Transverse colon (tissue), 4 donors: ENCODE measurements at regions not wholly inside any gene's neighbourhood (a gene's known extent, or its start where the extent isn't known, plus 50 kb on each side); places are given as distances from the start of the nearest gene placed in this dataset.
"Not testable (repeated sequence)": the region's sequence is repeated elsewhere in the genome, so short reads cannot be mapped to it uniquely, and the experiment has no call there.

Experiments used
- DNase-seq: peaks from one replicate; pipeline ENCODE4 v3.0.0-alpha.2; 2019
- H3K27ac ChIP-seq, 4 donors: fragments of 200-600 bp; sonication (generic); 2 replicates each; pipeline ENCODE4 v1.5.1; 2016 to 2018; ENCODE audit warnings: inconsistent platforms in 4 of 4
- H3K27me3 ChIP-seq: fragments of 200-600 bp; sonication (generic); 2 replicates; pipeline ENCODE4 v1.5.1; 2017; ENCODE audit warnings: inconsistent platforms
- H3K36me3 ChIP-seq, 4 donors: fragments of 200-600 bp; sonication (generic); 2 replicates each; pipeline ENCODE4 v1.5.1; 2017 to 2019; ENCODE audit warnings: inconsistent platforms in 4 of 4
- H3K4me1 ChIP-seq, 4 donors: fragments of 200-600 bp; sonication (generic); 2 replicates each; pipeline ENCODE4 v1.5.1; 2017 to 2020; ENCODE audit warnings: inconsistent platforms in 4 of 4
- H3K4me3 ChIP-seq, 4 donors: fragments of 200-600 bp; sonication (generic); 1 replicate in 1 of 4; 2 replicates in 3 of 4; pipeline versions ENCODE4 v1.5.1 to v1.6.1; 2017 to 2019; ENCODE audit warnings: inconsistent platforms in 4 of 4
- H3K9me3 ChIP-seq, 2 donors: fragments of 200-600 bp; sonication (generic); 2 replicates each; pipeline ENCODE4 v1.5.1; 2017 to 2019; ENCODE audit warnings: inconsistent platforms in 2 of 2
- CTCF ChIP-seq, 5 experiments: fragments of 200-600 bp in 3 of 5; fragments of 450-650 bp in 2 of 5; sonication (generic) in 3 of 5; IDR thresholded peaks; 1 replicate in 2 of 5; 2 replicates in 3 of 5; pipeline ENCODE4 v1.5.1; 2016 to 2017; ENCODE audit warnings: antibody characterized with exemption in 5 of 5, inconsistent platforms in 3 of 5, mild to moderate bottlenecking in 2 of 5, moderate library complexity in 1 of 5
- EP300 ChIP-seq: sonication (generic); formaldehyde crosslinking; IDR thresholded peaks from one replicate; pipeline ENCODE4 v1.6.1; 2017; ENCODE audit warnings: antibody characterized with exemption, low read depth
- POLR2A ChIP-seq: fragments of 450-650 bp; IDR thresholded peaks from one replicate; pipeline ENCODE4 v1.6.1; 2016; ENCODE audit warnings: antibody characterized with exemption, mild to moderate bottlenecking, moderate library complexity
- POLR2AphosphoS5 ChIP-seq, 3 donors: sonication (generic); formaldehyde crosslinking; IDR thresholded peaks; one replicate each; pipeline ENCODE4 v1.6.1; 2016; ENCODE audit warnings: antibody characterized with exemption in 3 of 3
- WGBS, 2 donors: methylation state at CpG; one replicate each; pipeline ENCODE4 v1.1.5; 2018; ENCODE audit warnings: low coverage in 1 of 2; 5-methylcytosine and 5-hydroxymethylcytosine counted together
- in situ Hi-C, 4 donors: fragments of 200-750 bp; cut with MboI; loops; one replicate each; pipeline versions ENCODE4 v1.15.0 to v1.15.1; 2017; ENCODE audit warnings: low sequenced_read_pairs in 3 of 4, low pct_ligation_motif_present in 1 of 4, low pct_unique_long_range_greater_than_20kb in 1 of 4
- intact Hi-C: fragments of 100-400 bp; cut with DNase I; formaldehyde crosslinking; loops from one replicate; pipeline ENCODE4 v1.15.1; 2023; ENCODE audit warnings: low total_unique reads

- H3K27ac ChIP-seq: no peak overlapping the region
- in situ Hi-C loops (no loop called here), intact Hi-C loops (no loop called here)
- no peak for TF ChIP-seq CTCF (IDR thresholded peaks at IDR 0.05)
- TF ChIP-seq POLR2AphosphoS5 (IDR thresholded peaks at IDR 0.05): no peak
- no peak for TF ChIP-seq EP300
- TF ChIP-seq POLR2A: no peak
- H3K4me1 ChIP-seq: no peaks in the 10 kb centered on the region
- no peak for DNase-seq
- no peaks in the 10 kb centered on the region for H3K9me3 ChIP-seq
- no peak overlapping the region for H3K4me3 ChIP-seq
- no peaks in the 10 kb centered on the region for H3K36me3 ChIP-seq
- 76 to 87% methylated on average over 3 of the region's 3 CpGs for WGBS, 2 donors
- H3K27me3 ChIP-seq: no peaks in the 10 kb centered on the region
Observed at GRCh38 chr10:108327706-108328105, 1163.2 kb upstream of the SORCS1 start.

GRCh38 chr10:108323274-108323798 is 1158.8 kb upstream of the SORCS1 start:
- in situ Hi-C loops: no loop called here
- no peaks in the 10 kb centered on the region for H3K9me3 ChIP-seq
- peaks cover 0 to 13% (median 0%) of the 10 kb centered on the region in 4 donors for H3K4me1 ChIP-seq
- intact Hi-C loops: no loop called here
- H3K27me3 ChIP-seq: no peaks in the 10 kb centered on the region
- no peak for DNase-seq
- no peak overlapping the region for H3K27ac ChIP-seq
- WGBS, 2 donors: 55 to 68% methylated on average over 2 to 3 of the region's 3 CpGs
- no peaks in the 10 kb centered on the region for H3K36me3 ChIP-seq
- TF ChIP-seq EP300: no peak
- no peak for TF ChIP-seq CTCF (IDR thresholded peaks at IDR 0.05)
- TF ChIP-seq POLR2AphosphoS5 (IDR thresholded peaks at IDR 0.05): no peak
- H3K4me3 ChIP-seq: no peak overlapping the region

GRCh38 chr10:108319434-108320222 is 1155.1 kb upstream of the SORCS1 start:
- 32 to 52% methylated on average over 6 of the region's 6 CpGs for WGBS, 2 donors
- in situ Hi-C loops: no loop called here

DNA sequence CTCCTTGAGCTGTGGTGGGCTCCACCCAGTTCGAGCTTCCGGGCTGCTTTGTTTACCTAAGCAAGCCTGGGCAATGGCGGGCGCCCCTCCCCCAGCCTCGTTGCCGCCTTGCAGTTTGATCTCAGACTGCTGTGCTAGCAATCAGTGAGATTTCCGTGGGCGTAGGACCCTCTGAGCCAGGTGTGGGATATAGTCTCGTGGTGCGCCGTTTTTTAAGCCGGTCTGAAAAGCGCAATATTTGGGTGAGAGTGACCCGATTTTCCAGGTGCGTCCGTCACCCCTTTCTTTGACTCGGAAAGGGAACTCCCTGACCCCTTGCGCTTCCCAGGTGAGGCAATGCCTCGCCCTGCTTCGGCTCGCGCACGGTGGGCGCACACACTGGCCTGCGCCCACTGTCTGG is 1151.1 kb upstream of the SORCS1 start:
- WGBS, 2 donors: 93% methylated on average over 22 of the region's 25 CpGs; no CpG with 5 or more reads in 1 of the 2 donors
- H3K9me3 ChIP-seq, DNase-seq, H3K27ac ChIP-seq, H3K36me3 ChIP-seq, in situ Hi-C loops, intact Hi-C loops, H3K27me3 ChIP-seq: not testable (repeated sequence)
- Histone ChIP-seq H3K4me3 (peak overlapping the region in 1 of 4 donors; percentile 17), H3K4me1 (peaks cover 0 to 11% (median 0%) of the 10 kb centered on the region in 4 donors)

More at GRCh38 chr10:108319434-108320222, 1155.1 kb upstream of the SORCS1 start:
- Histone ChIP-seq H3K9me3 (no peaks in the 10 kb centered on the region), H3K4me3 (no peak overlapping the region), H3K27ac (no peak overlapping the region), H3K27me3 (no peaks in the 10 kb centered on the region), H3K36me3 (no peaks in the 10 kb centered on the region), H3K4me1 (peaks cover 0 to 13% (median 0%) of the 10 kb centered on the region in 4 donors)
- TF ChIP-seq POLR2AphosphoS5 (IDR thresholded peaks at IDR 0.05) (no peak), CTCF (IDR thresholded peaks at IDR 0.05) (no peak), EP300 (no peak), POLR2A (no peak)
- intact Hi-C loops: no loop called here
- no peak for DNase-seq
